Testis (tissue), 2 donors: ENCODE measurements at regions not wholly inside any gene's neighbourhood (a gene's known extent, or its start where the extent isn't known, plus 50 kb on each side); places are given as distances from the start of the nearest gene placed in this dataset.

ENCODE experiments used
- DNase-seq: peaks from one replicate; pipeline ENCODE4 v3.0.0-alpha.2; 2019
- H3K27ac ChIP-seq, 2 donors: fragments of 200-600 bp; sonication (generic); one replicate each; pipeline ENCODE4 v1.5.1; 2019
- H3K27me3 ChIP-seq: fragments of 200-600 bp; sonication (generic); one replicate; pipeline ENCODE4 v1.5.1; 2019
- H3K36me3 ChIP-seq: fragments of 200-600 bp; sonication (generic); one replicate; pipeline ENCODE4 v1.5.1; 2017; ENCODE audit warnings: low read depth; ENCODE audit errors: missing control alignments
- H3K4me1 ChIP-seq: fragments of 200-600 bp; sonication (generic); one replicate; pipeline ENCODE4 v1.5.1; 2019
- H3K4me3 ChIP-seq, 2 donors: fragments of 200-600 bp; sonication (generic); one replicate each; pipeline ENCODE4 v1.5.1; 2017 to 2019
- H3K9me3 ChIP-seq: fragments of 200-600 bp; sonication (generic); one replicate; pipeline ENCODE4 v1.5.1; 2017
- POLR2A ChIP-seq: fragments of 450-650 bp; IDR thresholded peaks from one replicate; pipeline ENCODE4 v1.6.1; 2017; ENCODE audit warnings: antibody characterized with exemption, mild to moderate bottlenecking, moderate library complexity
- WGBS, 2 donors: methylation state at CpG; one replicate each; pipeline ENCODE4 v1.1.5; 2018; 5-methylcytosine and 5-hydroxymethylcytosine counted together
- intact Hi-C: fragments of 100-400 bp; cut with DNase I; formaldehyde crosslinking; loops from one replicate; pipeline ENCODE4 v1.15.1; 2023; ENCODE audit warnings: low total_unique reads
- TF ChIP-seq, protein P1 (sequence below), 3 experiments: fragments of 450-650 bp in 2 of 3; fragments of 200-600 bp in 1 of 3; sonication (generic) in 1 of 3; IDR thresholded peaks; one replicate each; pipeline ENCODE4 v1.5.1; 2016 to 2019; ENCODE audit warnings: antibody characterized with exemption in 3 of 3, mild to moderate bottlenecking in 2 of 3, moderate library complexity in 1 of 3

GRCh38 chr3:18201315-18201714, 223.8 kb downstream of the SATB1 start:
- no peaks in the 10 kb centered on the region for H3K4me1 ChIP-seq
- H3K36me3 ChIP-seq: no peaks in the 10 kb centered on the region
- H3K27me3 ChIP-seq: no peaks in the 10 kb centered on the region
- no peak for DNase-seq
- no peaks in the 10 kb centered on the region for H3K9me3 ChIP-seq
- H3K4me3 ChIP-seq: no peak overlapping the region
- TF ChIP-seq POLR2A: no peak
- TF ChIP-seq, protein P1, sequence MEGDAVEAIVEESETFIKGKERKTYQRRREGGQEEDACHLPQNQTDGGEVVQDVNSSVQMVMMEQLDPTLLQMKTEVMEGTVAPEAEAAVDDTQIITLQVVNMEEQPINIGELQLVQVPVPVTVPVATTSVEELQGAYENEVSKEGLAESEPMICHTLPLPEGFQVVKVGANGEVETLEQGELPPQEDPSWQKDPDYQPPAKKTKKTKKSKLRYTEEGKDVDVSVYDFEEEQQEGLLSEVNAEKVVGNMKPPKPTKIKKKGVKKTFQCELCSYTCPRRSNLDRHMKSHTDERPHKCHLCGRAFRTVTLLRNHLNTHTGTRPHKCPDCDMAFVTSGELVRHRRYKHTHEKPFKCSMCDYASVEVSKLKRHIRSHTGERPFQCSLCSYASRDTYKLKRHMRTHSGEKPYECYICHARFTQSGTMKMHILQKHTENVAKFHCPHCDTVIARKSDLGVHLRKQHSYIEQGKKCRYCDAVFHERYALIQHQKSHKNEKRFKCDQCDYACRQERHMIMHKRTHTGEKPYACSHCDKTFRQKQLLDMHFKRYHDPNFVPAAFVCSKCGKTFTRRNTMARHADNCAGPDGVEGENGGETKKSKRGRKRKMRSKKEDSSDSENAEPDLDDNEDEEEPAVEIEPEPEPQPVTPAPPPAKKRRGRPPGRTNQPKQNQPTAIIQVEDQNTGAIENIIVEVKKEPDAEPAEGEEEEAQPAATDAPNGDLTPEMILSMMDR (IDR thresholded peaks at IDR 0.05): no peak
- H3K27ac ChIP-seq: no peak overlapping the region
- intact Hi-C loops: no loop called here

DNA sequence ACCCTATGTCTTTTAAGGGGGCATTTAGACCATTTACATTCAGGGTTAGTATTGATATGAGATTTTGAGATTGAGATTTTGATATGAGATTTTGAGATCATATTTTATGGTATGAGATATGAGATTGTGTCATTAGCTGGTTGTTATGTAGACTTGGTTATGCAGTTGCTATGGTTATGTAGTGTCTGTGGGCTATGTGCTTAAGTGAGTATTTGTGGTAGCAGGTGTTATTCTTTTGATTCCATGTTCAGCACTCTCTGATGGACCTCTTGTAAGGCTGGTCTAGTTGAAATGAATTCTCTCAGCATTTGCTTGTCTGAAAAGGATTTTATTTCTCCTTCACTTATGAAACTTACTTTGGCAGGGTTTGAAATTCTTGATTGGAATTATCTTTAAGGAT, 225.4 kb downstream of the SATB1 start:
- H3K4me3 ChIP-seq: no peak overlapping the region
- no peaks in the 10 kb centered on the region for H3K9me3 ChIP-seq
- DNase-seq: no peak
- H3K27me3 ChIP-seq: no peaks in the 10 kb centered on the region
- H3K4me1 ChIP-seq: no peaks in the 10 kb centered on the region
- TF ChIP-seq, protein P1 (IDR thresholded peaks at IDR 0.05): no peak
- no peak for TF ChIP-seq POLR2A
- intact Hi-C loops: no loop called here
- no peaks in the 10 kb centered on the region for H3K36me3 ChIP-seq
- H3K27ac ChIP-seq: no peak overlapping the region

DNA sequence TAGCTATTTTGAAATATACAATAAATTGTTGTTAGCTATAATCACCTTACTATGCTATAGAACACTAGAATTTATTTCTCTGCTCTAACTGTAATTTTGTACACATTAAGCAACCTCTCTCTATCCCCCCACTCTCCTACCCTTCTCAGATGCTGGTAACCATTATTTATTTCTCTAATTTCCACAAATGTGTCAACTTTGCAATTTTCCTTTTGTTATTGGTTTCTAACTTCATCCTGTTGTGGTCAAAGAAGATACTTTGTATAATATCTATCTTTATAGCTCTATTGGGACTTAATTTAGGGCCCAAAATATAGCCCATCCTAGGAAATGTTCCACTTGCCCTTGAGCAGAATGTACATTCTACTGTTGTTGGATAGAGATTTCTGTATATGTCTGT, 229.3 kb downstream of the SATB1 start:
- intact Hi-C loops: no loop called here
- no peak for TF ChIP-seq POLR2A
- TF ChIP-seq, protein P1 (IDR thresholded peaks at IDR 0.05): no peak
- no peak for DNase-seq

DNA sequence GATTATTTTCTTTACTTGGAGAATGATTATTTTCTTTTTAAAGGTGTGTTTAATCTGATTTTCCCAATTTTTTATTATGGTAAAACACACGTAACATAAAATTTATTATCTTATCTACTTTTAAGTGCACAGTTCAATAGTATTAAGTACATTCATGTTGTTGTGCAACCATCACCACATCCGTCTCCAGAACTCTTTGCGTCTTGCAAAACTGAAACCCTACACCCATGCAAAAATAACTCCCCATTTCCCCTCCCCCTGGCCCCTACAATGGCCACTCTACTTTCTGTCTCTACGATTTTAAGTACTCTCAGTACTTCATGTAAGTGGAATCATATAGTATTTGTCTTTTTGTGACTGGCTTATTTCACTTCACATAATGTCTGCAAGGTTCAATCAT, 230.7 kb downstream of the SATB1 start:
- Histone ChIP-seq H3K9me3 (no peaks in the 10 kb centered on the region), H3K36me3 (no peaks in the 10 kb centered on the region), H3K4me3 (no peak overlapping the region), H3K4me1 (no peaks in the 10 kb centered on the region), H3K27ac (no peak overlapping the region), H3K27me3 (no peaks in the 10 kb centered on the region)
- WGBS, 2 donors: 84 to 86% methylated on average over 4 of the region's 4 CpGs
- TF ChIP-seq POLR2A: no peak
- TF ChIP-seq, protein P1 (IDR thresholded peaks at IDR 0.05): no peak
- no peak for DNase-seq
- intact Hi-C loops: no loop called here

More for the DNA sequence above, 229.3 kb downstream of the SATB1 start:
- no peaks in the 10 kb centered on the region for H3K36me3 ChIP-seq
- no peak overlapping the region for H3K4me3 ChIP-seq
- H3K27me3 ChIP-seq: no peaks in the 10 kb centered on the region
- H3K9me3 ChIP-seq: no peaks in the 10 kb centered on the region
- H3K27ac ChIP-seq: no peak overlapping the region
- no peaks in the 10 kb centered on the region for H3K4me1 ChIP-seq

- Histone ChIP-seq H3K4me1 (no peaks in the 10 kb centered on the region), H3K27ac (no peak overlapping the region), H3K4me3 (no peak overlapping the region), H3K9me3 (no peaks in the 10 kb centered on the region), H3K27me3 (no peaks in the 10 kb centered on the region), H3K36me3 (no peaks in the 10 kb centered on the region)
- DNase-seq: no peak
- TF ChIP-seq, protein P1 (IDR thresholded peaks at IDR 0.05): no peak
- no peak for TF ChIP-seq POLR2A
- intact Hi-C loops: no loop called here
These were observed 234.5 kb downstream of the SATB1 start for GRCh38 chr3:18190646-18191045.
